HepG2 (cell line): ENCODE measurements at regions not wholly inside any gene's neighbourhood (a gene's known extent, or its start where the extent isn't known, plus 50 kb on each side); places are given as distances from the start of the nearest gene placed in this dataset.

Experiments
- ATAC-seq: fragments of 200-7000 bp; cut with Tn5 transposase; 3 replicates; pipeline ENCODE4 v1.9.1; 2020; ENCODE audit warnings: mild to moderate bottlenecking, moderate library complexity
- BruUV-seq: library from RNA; stranded (reverse); fragments of 400-500 nt; replicated peaks from 2 replicates; lab custom pipeline; 2021; lab: Mats Ljungman, UMichigan
- CTCF ChIA-PET: fragments of 300-600 bp; formaldehyde crosslinking; extraction: SDS; loops from one replicate; lab custom pipeline; 2021; ENCODE audit warnings: low total read pairs, inconsistent platforms, low intra/inter-chr PET ratio; lab: Yijun Ruan, JAX
- POLR2A ChIA-PET: fragments of 350-600 bp; sonication (Branson Sonifier 250); formaldehyde crosslinking; loops from one replicate; lab custom pipeline; 2020; ENCODE audit warnings: antibody characterized with exemption, inconsistent platforms; lab: Yijun Ruan, JAX
- DNase-seq: peaks from one replicate; pipeline ENCODE4 v3.0.0-alpha.2; 2015; ENCODE audit warnings: low spot score
- FAIRE-seq: peaks from 3 replicates; lab custom pipeline; 2011; peaks lifted over from hg19 to GRCh38; lab: Jason Lieb, UNC
- H2AFZ ChIP-seq: one replicate; pipeline ENCODE4 v1.6.1; 2011; ENCODE audit warnings: low read length, inconsistent platforms
- H3K27ac ChIP-seq: fragments of 300-600 bp; 3 replicates; pipeline ENCODE4 v1.8.0; 2011; ENCODE audit warnings: mixed run types, mild to moderate bottlenecking, mixed read lengths, low read length, inconsistent platforms; ENCODE audit not compliant: insufficient read depth; ENCODE audit errors: extremely low read length
- H3K27me3 ChIP-seq, 2 experiments: fragments of 200-600 bp in 1 of 2; 2 replicates in 1 of 2; 3 replicates in 1 of 2; pipeline versions ENCODE4 v1.6.0 to v1.8.0; 2011; ENCODE audit warnings: low read length in 2 of 2, mild to moderate bottlenecking in 2 of 2, moderate library complexity in 2 of 2, inconsistent platforms in 1 of 2; ENCODE audit not compliant: insufficient read depth in 2 of 2, control insufficient read depth in 1 of 2
- H3K36me3 ChIP-seq, 2 experiments: fragments of 200-600 bp in 1 of 2; replicated peaks in 1 of 2; 2 replicates in 1 of 2; 3 replicates in 1 of 2; pipeline versions ENCODE4 v1.5.1 to v1.8.0; 2011; ENCODE audit warnings: low read length in 2 of 2, inconsistent platforms in 1 of 2; ENCODE audit not compliant: insufficient read depth in 2 of 2, control insufficient read depth in 1 of 2
- H3K4me1 ChIP-seq: 2 replicates; pipeline ENCODE4 v1.5.1; 2012; ENCODE audit warnings: low read length, inconsistent platforms; ENCODE audit not compliant: insufficient read depth
- H3K4me2 ChIP-seq: 2 replicates; pipeline ENCODE4 v1.6.0; 2011; ENCODE audit warnings: low read depth, low read length, inconsistent platforms
- H3K4me3 ChIP-seq, 3 experiments: fragments of 200-600 bp in 1 of 3; sonication (generic), shearing (Covaris generic) in 1 of 3; replicated peaks in 1 of 3; 2 replicates each; pipeline ENCODE4 v1.5.1; 2011 to 2016; ENCODE audit warnings: low read length in 3 of 3, inconsistent platforms in 2 of 3, low read depth in 2 of 3, mild to moderate bottlenecking in 2 of 3, control low read depth in 1 of 3, mixed read lengths in 1 of 3; ENCODE audit not compliant: insufficient read depth in 1 of 3
- H3K79me2 ChIP-seq: one replicate; pipeline ENCODE4 v1.6.1; 2011; ENCODE audit warnings: low read length, inconsistent platforms; ENCODE audit not compliant: insufficient read depth
- H3K9ac ChIP-seq: 2 replicates; pipeline ENCODE4 v1.6.0; 2011; ENCODE audit warnings: mild to moderate bottlenecking, low read depth, low read length, inconsistent platforms; ENCODE audit not compliant: insufficient read depth
- H3K9me3 ChIP-seq: 2 replicates; pipeline ENCODE4 v1.5.1; 2012; ENCODE audit warnings: mild to moderate bottlenecking, low read length
- H4K20me1 ChIP-seq: 2 replicates; pipeline ENCODE4 v1.6.0; 2011; ENCODE audit warnings: inconsistent platforms, mild to moderate bottlenecking, low read length, moderate library complexity; ENCODE audit not compliant: insufficient read depth
- CAMTA2 ChIP-seq: sonication (generic); formaldehyde crosslinking; IDR thresholded peaks from 2 replicates; pipeline ENCODE4 v1.4.0; 2020; ENCODE audit warnings: mild to moderate bottlenecking, missing genetic modification reagents, borderline replicate concordance
- GZF1 ChIP-seq: sonication (generic); formaldehyde crosslinking; IDR thresholded peaks from 2 replicates; pipeline ENCODE4 v1.5.1; 2020; ENCODE audit warnings: mild to moderate bottlenecking, missing genetic modification reagents
- HCFC1 ChIP-seq: fragments of 150-350 bp; IDR thresholded peaks from 2 replicates; pipeline ENCODE4 v1.6.1; 2014; ENCODE audit warnings: low read depth, low read length
- KDM6A ChIP-seq: IDR thresholded peaks from 2 replicates; pipeline ENCODE4 v1.6.1; 2016; ENCODE audit warnings: low read depth
- KLF15 ChIP-seq: sonication (generic); formaldehyde crosslinking; IDR thresholded peaks from 2 replicates; pipeline ENCODE4 v1.8.1; 2023; ENCODE audit warnings: borderline replicate concordance, mild to moderate bottlenecking, inconsistent platforms, missing genetic modification reagents, mixed read lengths
- MEIS1 ChIP-seq: sonication (generic); formaldehyde crosslinking; IDR thresholded peaks from 2 replicates; pipeline ENCODE4 v1.9.0; 2021; ENCODE audit warnings: mild to moderate bottlenecking, missing genetic modification reagents, moderate library complexity, borderline replicate concordance
- SMYD3 ChIP-seq: sonication (generic); formaldehyde crosslinking; IDR thresholded peaks from 2 replicates; pipeline ENCODE4 v1.8.1; 2023; ENCODE audit warnings: mild to moderate bottlenecking, missing genetic modification reagents
- SPEN ChIP-seq: sonication (generic); formaldehyde crosslinking; IDR thresholded peaks from 2 replicates; pipeline ENCODE4 v1.5.1; 2020; ENCODE audit warnings: low read depth, mild to moderate bottlenecking, missing genetic modification reagents
- SSRP1 ChIP-seq: IDR thresholded peaks from 2 replicates; pipeline ENCODE4 v1.6.1; 2016; ENCODE audit warnings: control low read depth
- TOPORS ChIP-seq: sonication (generic); formaldehyde crosslinking; IDR thresholded peaks from 2 replicates; pipeline ENCODE4 v1.8.0; 2023; ENCODE audit warnings: mild to moderate bottlenecking, missing genetic modification reagents
- ZC3H13 ChIP-seq: sonication (generic); formaldehyde crosslinking; IDR thresholded peaks from 2 replicates; pipeline ENCODE4 v1.8.1; 2023; ENCODE audit warnings: mild to moderate bottlenecking, missing genetic modification reagents, moderate library complexity
- ZFP36L1 ChIP-seq: sonication (generic); formaldehyde crosslinking; IDR thresholded peaks from 2 replicates; pipeline ENCODE4 v1.8.0; 2022; ENCODE audit warnings: mild to moderate bottlenecking, missing genetic modification reagents, moderate library complexity
- ZNF251 ChIP-seq: sonication (generic); formaldehyde crosslinking; IDR thresholded peaks from 2 replicates; pipeline ENCODE4 v1.9.0; 2021; ENCODE audit warnings: mild to moderate bottlenecking, missing genetic modification reagents
- ZNF501 ChIP-seq: sonication (generic); formaldehyde crosslinking; IDR thresholded peaks from 2 replicates; pipeline ENCODE4 v1.5.1; 2020; ENCODE audit warnings: mild to moderate bottlenecking, moderate library complexity, missing genetic modification reagents
- ZNF775 ChIP-seq: sonication (generic); formaldehyde crosslinking; IDR thresholded peaks from 2 replicates; pipeline ENCODE4 v1.4.0; 2020; ENCODE audit warnings: missing genetic modification reagents, mild to moderate bottlenecking, moderate library complexity, borderline replicate concordance
- WGBS: methylation state at CpG from one replicate; pipeline ENCODE4 v1.1.6; 2017; ENCODE audit warnings: low lambda C conversion rate; 5-methylcytosine and 5-hydroxymethylcytosine counted together
- in situ Hi-C: cut with HindIII; loops from 2 replicates; pipeline ENCODE4 v1.10.0; 2017; ENCODE audit warnings: low pct_unique_long_range_greater_than_20kb; ENCODE audit not compliant: extremely low pct_ligation_motif_present
- intact Hi-C: fragments of 100-400 bp; cut with micrococcal nuclease; formaldehyde crosslinking; loops from one replicate; pipeline ENCODE4 v1.10.0; 2022; ENCODE audit not compliant: unreplicated experiment
- TF ChIP-seq, protein P1 (sequence below): sonication (generic); formaldehyde crosslinking; conservative IDR thresholded peaks from 2 replicates; pipeline ENCODE4 v1.4.0; 2020; ENCODE audit warnings: missing genetic modification reagents
- TF ChIP-seq, protein P2 (sequence below): IDR thresholded peaks from 2 replicates; pipeline ENCODE4 v1.6.1; 2018; ENCODE audit warnings: missing genetic modification reagents

DNA sequence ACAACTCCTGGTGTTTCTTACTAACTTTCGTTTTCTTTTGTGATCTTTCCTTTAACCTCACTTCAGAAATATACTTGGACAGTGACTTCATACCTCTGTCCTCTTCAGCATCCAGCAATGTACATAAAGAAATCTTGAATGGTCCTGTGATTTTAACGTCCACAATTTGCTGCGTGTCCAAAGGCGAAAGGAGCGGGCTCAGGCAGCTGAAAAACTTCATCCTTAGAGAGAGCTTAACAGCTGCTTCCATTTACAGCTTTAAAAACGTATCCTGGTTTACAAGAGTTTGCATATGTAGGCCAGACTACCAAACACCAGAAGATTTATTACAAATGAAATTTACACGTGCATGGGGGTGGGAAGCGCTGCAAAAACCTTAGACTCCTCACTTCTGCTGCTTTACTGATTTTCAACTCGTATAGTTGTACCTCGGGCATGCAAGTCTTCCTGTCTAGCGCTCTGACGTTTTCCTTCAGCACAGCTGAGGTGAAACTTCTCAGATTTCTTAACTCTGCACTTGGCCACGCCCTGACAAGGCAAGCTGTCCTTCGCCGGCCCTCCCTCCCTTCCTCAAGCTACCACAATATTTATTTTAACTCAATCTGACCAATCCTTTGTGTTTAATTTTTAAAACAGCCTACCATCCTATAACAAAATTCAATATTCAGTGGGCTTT lies 406.4 kb downstream of the FAM47A start:
- in situ Hi-C loops (no loop called here), intact Hi-C loops (no loop called here)
- Histone ChIP-seq H3K4me3 (no peak overlapping the region), H3K27ac (no peak overlapping the region), H3K36me3 (no peaks in the 10 kb centered on the region), H3K79me2 (no peaks in the 10 kb centered on the region), H3K4me1 (no peaks in the 10 kb centered on the region), H3K9ac (no peak overlapping the region), H3K9me3 (no peaks in the 10 kb centered on the region), H4K20me1 (no peaks in the 10 kb centered on the region), H2AFZ (no peak overlapping the region), H3K4me2 (no peak overlapping the region), H3K27me3 (no peaks in the 10 kb centered on the region)
- FAIRE-seq (no peak), ATAC-seq (no peak), DNase-seq (no peak)
- POLR2A ChIA-PET, result no interaction called here
- no peak for TF ChIP-seq ZC3H13
- TF ChIP-seq ZNF501 (CRISPR knock-in tag), result no peak
- WGBS, result 2% methylated on average over 12 of the region's 15 CpGs
- BruUV-seq, result no TSS peak
- CTCF ChIA-PET, result no interaction called here

DNA sequence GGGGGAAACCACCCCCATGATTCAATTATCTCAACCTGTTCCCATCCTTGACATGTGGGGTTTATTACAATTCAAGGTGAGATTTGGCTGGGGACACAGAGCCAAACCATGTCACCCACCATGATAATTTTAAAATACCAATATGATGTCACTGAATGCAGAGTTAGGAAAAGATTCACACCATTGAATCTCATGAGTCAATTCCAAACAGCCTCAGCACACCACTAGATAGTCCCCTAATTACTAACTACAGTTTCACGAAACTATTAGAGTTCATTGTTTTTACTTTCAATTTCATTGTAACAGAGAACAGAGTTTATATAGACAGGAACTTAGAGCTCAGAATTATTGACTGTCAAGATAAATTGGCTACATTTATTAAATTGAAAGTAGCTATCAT lies 410.2 kb downstream of the FAM47A start:
- H3K79me2 ChIP-seq, result no peaks in the 10 kb centered on the region
- WGBS, result 69% methylated on average over 1 of the region's 1 CpG
- no peak for FAIRE-seq
- H3K27ac ChIP-seq, result no peak overlapping the region
- H3K4me1 ChIP-seq, result no peaks in the 10 kb centered on the region
- no peaks in the 10 kb centered on the region for H3K36me3 ChIP-seq
- H3K4me3 ChIP-seq, result no peak overlapping the region
- no peak for ATAC-seq
- BruUV-seq, result no TSS peak
- H3K9ac ChIP-seq, result no peak overlapping the region
- no peaks in the 10 kb centered on the region for H3K9me3 ChIP-seq
- POLR2A ChIA-PET, result no interaction called here
- H3K4me2 ChIP-seq, result no peak overlapping the region
- CTCF ChIA-PET, result no interaction called here
- DNase-seq, result no peak
- no peaks in the 10 kb centered on the region for H4K20me1 ChIP-seq
- no peak overlapping the region for H2AFZ ChIP-seq
- intact Hi-C loops, result no loop called here
- no peaks in the 10 kb centered on the region for H3K27me3 ChIP-seq
- in situ Hi-C loops, result no loop called here
- TF ChIP-seq CAMTA2 (CRISPR knock-in tag) (no peak), SPEN (CRISPR knock-in tag) (no peak), KLF15 (CRISPR knock-in tag) (no peak), KDM6A (CRISPR knock-in tag) (no peak), ZNF251 (CRISPR knock-in tag) (no peak), HCFC1 (no peak), ZNF775 (CRISPR knock-in tag) (no peak), MEIS1 (CRISPR knock-in tag) (no peak), ZFP36L1 (CRISPR knock-in tag) (no peak), SSRP1 (CRISPR knock-in tag) (no peak), SMYD3 (CRISPR knock-in tag) (no peak), GZF1 (CRISPR knock-in tag) (no peak), TOPORS (CRISPR knock-in tag) (no peak)
- TF ChIP-seq, protein P1, sequence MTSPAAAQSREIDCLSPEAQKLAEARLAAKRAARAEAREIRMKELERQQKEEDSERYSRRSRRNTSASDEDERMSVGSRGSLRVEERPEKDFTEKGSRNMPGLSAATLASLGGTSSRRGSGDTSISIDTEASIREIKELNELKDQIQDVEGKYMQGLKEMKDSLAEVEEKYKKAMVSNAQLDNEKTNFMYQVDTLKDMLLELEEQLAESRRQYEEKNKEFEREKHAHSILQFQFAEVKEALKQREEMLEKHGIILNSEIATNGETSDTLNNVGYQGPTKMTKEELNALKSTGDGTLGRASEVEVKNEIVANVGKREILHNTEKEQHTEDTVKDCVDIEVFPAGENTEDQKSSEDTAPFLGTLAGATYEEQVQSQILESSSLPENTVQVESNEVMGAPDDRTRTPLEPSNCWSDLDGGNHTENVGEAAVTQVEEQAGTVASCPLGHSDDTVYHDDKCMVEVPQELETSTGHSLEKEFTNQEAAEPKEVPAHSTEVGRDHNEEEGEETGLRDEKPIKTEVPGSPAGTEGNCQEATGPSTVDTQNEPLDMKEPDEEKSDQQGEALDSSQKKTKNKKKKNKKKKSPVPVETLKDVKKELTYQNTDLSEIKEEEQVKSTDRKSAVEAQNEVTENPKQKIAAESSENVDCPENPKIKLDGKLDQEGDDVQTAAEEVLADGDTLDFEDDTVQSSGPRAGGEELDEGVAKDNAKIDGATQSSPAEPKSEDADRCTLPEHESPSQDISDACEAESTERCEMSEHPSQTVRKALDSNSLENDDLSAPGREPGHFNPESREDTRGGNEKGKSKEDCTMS (CRISPR knock-in tag), result no peak
- TF ChIP-seq, protein P2, sequence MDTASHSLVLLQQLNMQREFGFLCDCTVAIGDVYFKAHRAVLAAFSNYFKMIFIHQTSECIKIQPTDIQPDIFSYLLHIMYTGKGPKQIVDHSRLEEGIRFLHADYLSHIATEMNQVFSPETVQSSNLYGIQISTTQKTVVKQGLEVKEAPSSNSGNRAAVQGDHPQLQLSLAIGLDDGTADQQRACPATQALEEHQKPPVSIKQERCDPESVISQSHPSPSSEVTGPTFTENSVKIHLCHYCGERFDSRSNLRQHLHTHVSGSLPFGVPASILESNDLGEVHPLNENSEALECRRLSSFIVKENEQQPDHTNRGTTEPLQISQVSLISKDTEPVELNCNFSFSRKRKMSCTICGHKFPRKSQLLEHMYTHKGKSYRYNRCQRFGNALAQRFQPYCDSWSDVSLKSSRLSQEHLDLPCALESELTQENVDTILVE (CRISPR knock-in tag), result no peak
